ENCODE measurements at regions not wholly inside any gene's neighbourhood (a gene's known extent, or its start where the extent isn't known, plus 50 kb on each side); places are given as distances from the start of the nearest gene placed in this dataset.

- Mint-ChIP-seq H3K36me3 (ENCODE audit: unreplicated experiment) (peaks cover 4% of the 10 kb centered on the region), H3K27me3 (ENCODE audit: unreplicated experiment) (no peaks in the 10 kb centered on the region), H3K9me3 (ENCODE audit: unreplicated experiment) (peaks cover 1% of the 10 kb centered on the region), H3K4me3 (ENCODE audit: unreplicated experiment) (no peak overlapping the region), H3K4me1 (ENCODE audit: low read depth, unreplicated experiment) (no peaks in the 10 kb centered on the region), H3K27ac (ENCODE audit: unreplicated experiment) (no peak overlapping the region)
- no peak for TF ChIP-seq CTCF (IDR thresholded peaks at IDR 0.05; ENCODE audit: partially characterized antibody, unreplicated experiment)
- DNase-seq = no peak
Observed at GRCh38 chr6:147149826-147150225, 54.4 kb upstream of the STXBP5 start.

- H3K27me3 Mint-ChIP-seq (ENCODE audit: unreplicated experiment) = no peaks in the 10 kb centered on the region
- no peak for TF ChIP-seq CTCF (IDR thresholded peaks at IDR 0.05; ENCODE audit: partially characterized antibody, unreplicated experiment)
- peaks cover 4% of the 10 kb centered on the region for H3K36me3 Mint-ChIP-seq (ENCODE audit: unreplicated experiment)
- H3K27ac Mint-ChIP-seq (ENCODE audit: unreplicated experiment) = no peak overlapping the region
- H3K4me3 Mint-ChIP-seq (ENCODE audit: unreplicated experiment) = no peak overlapping the region
- no peaks in the 10 kb centered on the region for H3K4me1 Mint-ChIP-seq (ENCODE audit: low read depth, unreplicated experiment)
- peaks cover 1% of the 10 kb centered on the region for H3K9me3 Mint-ChIP-seq (ENCODE audit: unreplicated experiment)
- no peak for DNase-seq
Observed at GRCh38 chr6:147150293-147150692, 53.9 kb upstream of the STXBP5 start.
